GM23248 (cell line): ENCODE measurements at regions not wholly inside any gene's neighbourhood (a gene's known extent, or its start where the extent isn't known, plus 50 kb on each side); places are given as distances from the start of the nearest gene placed in this dataset.

ENCODE experiments used
- DNase-seq: peaks from one replicate; pipeline ENCODE4 v3.0.0-alpha.2; 2015
- H2AFZ ChIP-seq: fragments of 200-600 bp; sonication (generic); 2 replicates; pipeline ENCODE4 v1.6.1; 2016; ENCODE audit warnings: antibody characterized with exemption
- H3F3A ChIP-seq: fragments of 200-600 bp; sonication (generic); 2 replicates; pipeline ENCODE4 v1.6.1; 2016; ENCODE audit warnings: mild to moderate bottlenecking, antibody characterized with exemption, mixed run types; ENCODE audit not compliant: insufficient read depth
- H3K27ac ChIP-seq: fragments of 200-600 bp; sonication (generic); 2 replicates; pipeline ENCODE4 v1.5.1; 2016; ENCODE audit warnings: mild to moderate bottlenecking
- H3K27me3 ChIP-seq: fragments of 200-600 bp; sonication (generic); replicated peaks from 2 replicates; pipeline ENCODE4 v1.6.1; 2016; ENCODE audit warnings: mild to moderate bottlenecking; ENCODE audit not compliant: insufficient read depth
- H3K36me3 ChIP-seq: fragments of 200-600 bp; sonication (generic); 2 replicates; pipeline ENCODE4 v1.6.1; 2016; ENCODE audit warnings: low read depth, mild to moderate bottlenecking
- H3K4me1 ChIP-seq: fragments of 200-600 bp; sonication (generic); 2 replicates; pipeline ENCODE4 v1.6.1; 2016; ENCODE audit warnings: mild to moderate bottlenecking; ENCODE audit not compliant: insufficient read depth
- H3K4me2 ChIP-seq: fragments of 200-600 bp; sonication (generic); one replicate; pipeline ENCODE4 v1.6.1; 2016; ENCODE audit warnings: mild to moderate bottlenecking; ENCODE audit not compliant: unreplicated experiment
- H3K4me3 ChIP-seq: fragments of 200-600 bp; sonication (generic); 2 replicates; pipeline ENCODE4 v1.5.1; 2016; ENCODE audit warnings: mild to moderate bottlenecking
- H3K79me2 ChIP-seq: fragments of 200-600 bp; sonication (generic); 2 replicates; pipeline ENCODE4 v1.6.1; 2016; ENCODE audit warnings: mild to moderate bottlenecking; ENCODE audit not compliant: insufficient read depth
- H3K9ac ChIP-seq: fragments of 200-600 bp; sonication (generic); 2 replicates; pipeline ENCODE4 v1.6.1; 2016; ENCODE audit warnings: mild to moderate bottlenecking
- H3K9me2 ChIP-seq: fragments of 200-600 bp; sonication (generic); 2 replicates; pipeline ENCODE4 v1.6.1; 2016; ENCODE audit warnings: mixed run types, mild to moderate bottlenecking, moderate library complexity; ENCODE audit not compliant: insufficient read depth
- H3K9me3 ChIP-seq: fragments of 200-600 bp; sonication (generic); one replicate; pipeline ENCODE4 v1.6.1; 2017; ENCODE audit warnings: low read depth
- H4K20me1 ChIP-seq: fragments of 200-600 bp; sonication (generic); 2 replicates; pipeline ENCODE4 v1.6.0; 2016; ENCODE audit not compliant: insufficient read depth
- EZH2 ChIP-seq: fragments of 200-600 bp; sonication (generic); IDR thresholded peaks from 2 replicates; pipeline ENCODE4 v1.6.1; 2018; ENCODE audit warnings: antibody characterized with exemption, mild to moderate bottlenecking; ENCODE audit not compliant: insufficient read depth, poor library complexity, severe bottlenecking
- EZH2phosphoT487 ChIP-seq: fragments of 200-600 bp; sonication (generic); IDR thresholded peaks from 2 replicates; pipeline ENCODE4 v1.6.1; 2018; ENCODE audit warnings: antibody characterized with exemption, moderate library complexity, mild to moderate bottlenecking, low read depth; ENCODE audit not compliant: insufficient read depth
- WGBS, 2 experiments: methylation state at CpG; one replicate each; pipeline ENCODE4 v1.1.6; 2015 to 2017; ENCODE audit warnings: low lambda C conversion rate in 2 of 2, low coverage in 1 of 2; ENCODE audit errors: missing lambda C conversion rate in 2 of 2; 5-methylcytosine and 5-hydroxymethylcytosine counted together
- in situ Hi-C: fragments of 300-500 bp; cut with MboI; formaldehyde crosslinking; loops from 2 replicates; pipeline ENCODE4 v1.15.0; 2020

DNA sequence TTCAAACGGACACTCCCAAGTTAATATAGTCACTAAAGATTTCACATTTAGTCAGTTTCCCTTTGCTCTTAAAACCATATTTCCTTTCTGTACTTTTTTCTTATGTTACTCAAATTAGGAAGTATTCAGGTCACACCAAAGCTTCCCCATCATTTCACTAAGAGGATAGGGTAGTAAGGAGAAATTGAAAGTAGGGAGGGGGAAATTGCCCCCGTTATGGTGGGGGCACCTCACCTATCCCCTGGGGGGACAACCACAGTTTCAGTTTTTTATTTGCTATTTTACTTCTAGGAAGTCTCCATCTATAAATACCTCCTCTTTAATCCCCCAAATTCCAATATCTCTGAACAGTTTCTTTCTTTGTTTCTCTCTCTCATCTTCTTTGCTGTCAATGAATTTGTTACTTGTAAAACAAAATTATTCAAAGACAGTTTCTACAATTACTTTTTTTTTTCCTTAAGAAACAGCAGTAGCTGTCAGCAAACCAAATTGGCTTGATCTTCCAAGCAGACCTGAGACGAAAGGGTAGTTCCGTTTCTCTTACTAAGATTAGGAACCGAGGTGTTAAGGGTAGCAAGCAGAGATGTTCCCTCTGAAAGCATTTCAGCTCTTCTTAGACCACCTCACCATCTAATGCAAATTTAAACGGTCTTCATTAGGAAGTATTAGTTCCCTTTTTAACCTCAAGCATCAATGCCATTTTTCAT is 160.2 kb upstream of the KLF3 start:
- TF ChIP-seq EZH2phosphoT487 (no peak), EZH2 (no peak)

DNA sequence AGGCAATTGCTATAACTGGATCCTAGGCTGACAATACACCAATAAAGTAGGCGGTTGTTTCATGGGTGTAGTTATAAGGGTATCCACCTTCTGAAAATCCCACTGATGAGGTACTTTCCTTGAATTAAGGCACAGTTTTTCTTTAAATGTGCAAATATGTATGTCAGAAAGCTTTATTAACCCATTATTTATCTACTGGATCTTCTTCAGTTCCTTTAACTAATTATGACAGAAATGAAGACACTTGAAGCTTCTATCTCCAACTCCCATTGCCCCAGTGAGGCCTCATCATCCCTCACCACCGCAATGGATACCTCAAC is 159.6 kb upstream of the KLF3 start:
- TF ChIP-seq EZH2 (no peak), EZH2phosphoT487 (no peak)
- in situ Hi-C loops, result loop anchor here (25.0 kb wide), 1 partner anchor 442 kb away; no protein-coding TSS in a partner anchor

More for the DNA sequence above, 160.2 kb upstream of the KLF3 start:
- Histone ChIP-seq H3K9me2 (no peaks in the 10 kb centered on the region), H4K20me1 (no peaks in the 10 kb centered on the region), H3K27me3 (peaks cover 4% of the 10 kb centered on the region; the same call in 1 of the 2 replicates), H2AFZ (no peak overlapping the region), H3K9ac (no peak overlapping the region), H3K79me2 (no peaks in the 10 kb centered on the region), H3K4me2 (no peak overlapping the region), H3K9me3 (no peaks in the 10 kb centered on the region), H3K27ac (no peak overlapping the region), H3K36me3 (no peaks in the 10 kb centered on the region), H3K4me3 (no peak overlapping the region), H3F3A (no peaks in the 10 kb centered on the region), H3K4me1 (peaks cover 5% of the 10 kb centered on the region; the same call in 1 of the 2 replicates)
- in situ Hi-C loops, result loop anchor here (25.0 kb wide), 1 partner anchor 442 kb away; no protein-coding TSS in a partner anchor
- DNase-seq, result no peak
- 61 to 64% methylated on average over 6 of the region's 6 CpGs for WGBS, 2 experiments

GRCh38 chr4:38509551-38509950 is 154.4 kb upstream of the KLF3 start:
- Histone ChIP-seq H3K4me3 (no peak overlapping the region), H2AFZ (no peak overlapping the region), H3K4me1 (no peaks in the 10 kb centered on the region), H3K9me3 (no peaks in the 10 kb centered on the region), H3K4me2 (no peak overlapping the region), H3K36me3 (no peaks in the 10 kb centered on the region), H3K27ac (no peak overlapping the region), H3K9ac (no peak overlapping the region), H3K79me2 (no peaks in the 10 kb centered on the region), H3F3A (no peaks in the 10 kb centered on the region), H3K9me2 (no peaks in the 10 kb centered on the region), H3K27me3 (peaks cover 4% of the 10 kb centered on the region; the same call in 1 of the 2 replicates), H4K20me1 (no peaks in the 10 kb centered on the region)
- no peak for DNase-seq
- no peak for TF ChIP-seq EZH2
- no peak for TF ChIP-seq EZH2phosphoT487
- WGBS, 2 experiments, result 57 to 64% methylated on average over 5 of the region's 5 CpGs
- in situ Hi-C loops, result loop anchor here (25.0 kb wide), 1 partner anchor 447 kb away; no protein-coding TSS in a partner anchor

More for the DNA sequence above, 159.6 kb upstream of the KLF3 start:
- Histone ChIP-seq H2AFZ (no peak overlapping the region), H3K27ac (no peak overlapping the region), H3K27me3 (peaks cover 4% of the 10 kb centered on the region; the same call in 1 of the 2 replicates), H3K9ac (no peak overlapping the region), H3K79me2 (no peaks in the 10 kb centered on the region), H3K36me3 (no peaks in the 10 kb centered on the region), H3K9me2 (no peaks in the 10 kb centered on the region), H4K20me1 (no peaks in the 10 kb centered on the region), H3K4me3 (no peak overlapping the region), H3K4me2 (no peak overlapping the region), H3F3A (no peaks in the 10 kb centered on the region), H3K4me1 (peaks cover under 1% of the 10 kb centered on the region; the same call in 1 of the 2 replicates), H3K9me3 (no peaks in the 10 kb centered on the region)
- DNase-seq, result no peak
- WGBS, 2 experiments, result 64 to 76% methylated on average over 2 of the region's 2 CpGs

- Histone ChIP-seq H4K20me1 (no peaks in the 10 kb centered on the region), H3K9ac (no peak overlapping the region), H3K4me1 (no peaks in the 10 kb centered on the region), H3K9me3 (no peaks in the 10 kb centered on the region), H2AFZ (no peak overlapping the region), H3K27me3 (peaks cover 4% of the 10 kb centered on the region; the same call in 1 of the 2 replicates), H3K9me2 (no peaks in the 10 kb centered on the region), H3K4me2 (no peak overlapping the region), H3K36me3 (no peaks in the 10 kb centered on the region), H3F3A (no peaks in the 10 kb centered on the region), H3K79me2 (no peaks in the 10 kb centered on the region), H3K27ac (no peak overlapping the region), H3K4me3 (no peak overlapping the region)
- DNase-seq, result no peak
- in situ Hi-C loops, result loop anchor here (25.0 kb wide), 1 partner anchor 448 kb away; no protein-coding TSS in a partner anchor
- 30 to 37% methylated on average over 2 of the region's 2 CpGs for WGBS, 2 experiments
- TF ChIP-seq EZH2phosphoT487 (no peak), EZH2 (no peak)
Observed at GRCh38 chr4:38510201-38510600, 153.8 kb upstream of the KLF3 start.
